GM12892 (cell line): ENCODE measurements at regions not wholly inside any gene's neighbourhood (a gene's known extent, or its start where the extent isn't known, plus 50 kb on each side); places are given as distances from the start of the nearest gene placed in this dataset.

ENCODE experiments used
- POLR2A ChIP-seq: IDR thresholded peaks from 2 replicates; pipeline ENCODE4 v1.6.1; 2011; ENCODE audit warnings: low read depth, low read length, control low read depth
- TAF1 ChIP-seq: IDR thresholded peaks from 2 replicates; pipeline ENCODE4 v1.6.1; 2011; ENCODE audit warnings: low read depth, mild to moderate bottlenecking, control low read depth, low read length, borderline replicate concordance

- TF ChIP-seq POLR2A, result no peak
- TF ChIP-seq TAF1, result no peak
Observed at GRCh38 chr2:221166292-221166691, 405.8 kb downstream of the EPHA4 start.
